ENCODE measurements at regions not wholly inside any gene's neighbourhood (a gene's known extent, or its start where the extent isn't known, plus 50 kb on each side); places are given as distances from the start of the nearest gene placed in this dataset.

- CTCF ChIA-PET (ENCODE audit: partially characterized antibody), result interaction anchor here (0.7 to 2.1 kb wide), 4 partner anchors 12 to 183 kb away, joined by 3 to 8 read pairs (median 6); no protein-coding TSS in a partner anchor
- H3K9ac ChIP-seq (replicated peaks in 1 of 4; ENCODE audit: extremely low read depth in 1 of 4, low read depth in 3 of 4, low read length in 3 of 4), result no peak overlapping the region
- H3K4ac ChIP-seq (replicated peaks; ENCODE audit: insufficient read length, low read depth, low read length), result no peak overlapping the region
- no peak overlapping the region for H4K8ac ChIP-seq (ENCODE audit: extremely low read depth, insufficient read depth, low read length)
- H3K18ac ChIP-seq (ENCODE audit: extremely low read depth, low read length), result no peak overlapping the region
- H3K9me3 ChIP-seq (ENCODE audit: insufficient read depth in 2 of 2, low read depth in 1 of 2, low read length in 1 of 2), result no peaks in the 10 kb centered on the region
- H3K27me3 ChIP-seq (replicated peaks in 1 of 4; ENCODE audit: control insufficient read depth in 3 of 4, extremely low read depth in 1 of 4, insufficient read depth in 3 of 4, low read length in 3 of 4), result no peaks in the 10 kb centered on the region
- H3K56ac ChIP-seq (replicated peaks; ENCODE audit: insufficient read length, low read depth, low read length), result no peak overlapping the region
- H3K36me3 ChIP-seq (ENCODE audit: control insufficient read depth in 2 of 4, insufficient read depth in 4 of 4, low read length in 3 of 4), result no peaks in the 10 kb centered on the region
- DNase-seq (ENCODE audit: low read depth in 1 of 2, low spot score in 2 of 2) (no peak), FAIRE-seq (no peak)
- H4K5ac ChIP-seq (ENCODE audit: insufficient read length, low read depth, low read length), result no peak overlapping the region
- no peak overlapping the region for H3K4me3 ChIP-seq (ENCODE audit: extremely low read depth in 1 of 4, insufficient read depth in 2 of 4, low read depth in 3 of 4, low read length in 4 of 4)
- no peak overlapping the region for H2AFZ ChIP-seq (ENCODE audit: low read length)
- no peak overlapping the region for H2AK5ac ChIP-seq (ENCODE audit: low read depth, low read length)
- no peak overlapping the region for H2BK120ac ChIP-seq (replicated peaks; ENCODE audit: low read depth, low read length)
- no peak overlapping the region for H3K23ac ChIP-seq (ENCODE audit: insufficient read length)
- no peaks in the 10 kb centered on the region for H3K79me2 ChIP-seq (ENCODE audit: control insufficient read depth in 1 of 2, insufficient read depth in 2 of 2, low read length in 2 of 2)
- H2BK20ac ChIP-seq (ENCODE audit: low read length), result no peak overlapping the region
- no peak overlapping the region for H2BK5ac ChIP-seq (ENCODE audit: low read depth, low read length)
- H4K91ac ChIP-seq (replicated peaks; ENCODE audit: insufficient read length, low read length), result no peak overlapping the region
- POLR2A ChIA-PET (ENCODE audit: partially characterized antibody), result no interaction called here
- H3K14ac ChIP-seq (ENCODE audit: insufficient read length), result no peak overlapping the region
- H3K79me1 ChIP-seq (ENCODE audit: low read depth, low read length), result no peaks in the 10 kb centered on the region
- H2BK15ac ChIP-seq (ENCODE audit: low read length), result no peak overlapping the region
- no peak overlapping the region for H2BK12ac ChIP-seq (ENCODE audit: low read depth, low read length)
- H3K23me2 ChIP-seq (ENCODE audit: low read depth, low read length), result no peaks in the 10 kb centered on the region; the same call in 1 of the 2 replicates
- H3K27ac ChIP-seq (ENCODE audit: low read depth, low read length), result no peak overlapping the region
- no peaks in the 10 kb centered on the region for H4K20me1 ChIP-seq (replicated peaks in 1 of 2; ENCODE audit: control insufficient read depth in 1 of 2, insufficient read depth in 2 of 2, low read length in 2 of 2)
- H3K4me1 ChIP-seq (replicated peaks in 1 of 4; ENCODE audit: control insufficient read depth in 3 of 4, insufficient read depth in 4 of 4, low read length in 3 of 4), result peaks cover 0 to 6% (median 0%) of the 10 kb centered on the region in 4 experiments; a peak in 2 of 7 replicates
- no peak overlapping the region for H3K4me2 ChIP-seq (ENCODE audit: insufficient read depth in 1 of 2, low read depth in 2 of 2, low read length in 2 of 2)
- WGBS, 2 experiments (ENCODE audit: extremely low coverage in 1 of 2, insufficient coverage in 1 of 2, insufficient read length in 1 of 2, insufficient replicate concordance in 2 of 2, low coverage in 1 of 2, low lambda C conversion rate in 2 of 2, missing lambda C conversion rate in 1 of 2), result 83% methylated on average over 3 of the region's 3 CpGs; no CpG with 5 or more reads in 1 of the 2 experiments
- TF ChIP-seq RBBP5 (IDR thresholded peaks at IDR 0.05; ENCODE audit: borderline replicate concordance, low read depth, low read length), result no peak
- TF ChIP-seq POLR2A (IDR thresholded peaks at IDR 0.05; ENCODE audit: control extremely low read depth in 1 of 2, low read depth in 2 of 2, low read length in 2 of 2), result no peak
- TF ChIP-seq ATF2 (IDR thresholded peaks at IDR 0.05; ENCODE audit: low read length), result no peak
- TF ChIP-seq TBP (IDR thresholded peaks at IDR 0.05; ENCODE audit: low read depth, low read length), result no peak
- no peak for TF ChIP-seq EP300 (IDR thresholded peaks at IDR 0.05; ENCODE audit: borderline replicate concordance in 1 of 2, low read depth in 2 of 2, low read length in 2 of 2)
- no peak for TF ChIP-seq CBX5 (IDR thresholded peaks at IDR 0.05; ENCODE audit: low read depth, low read length)
- TF ChIP-seq SIRT6 (IDR thresholded peaks at IDR 0.05; ENCODE audit: low read length), result no peak
- no peak for TF ChIP-seq BACH1 (IDR thresholded peaks at IDR 0.05; ENCODE audit: low read length)
- no peak for TF ChIP-seq POLR2AphosphoS5 (IDR thresholded peaks at IDR 0.05; ENCODE audit: low read depth, low read length)
- no peak for TF ChIP-seq TCF12 (IDR thresholded peaks at IDR 0.05; ENCODE audit: low read depth, low read length)
- TF ChIP-seq EGR1 (IDR thresholded peaks at IDR 0.05; ENCODE audit: borderline replicate concordance, low read depth, low read length), result no peak
- no peak for TF ChIP-seq ATF3 (IDR thresholded peaks at IDR 0.05; ENCODE audit: insufficient read depth, low read depth, low read length)
- TF ChIP-seq JUND (IDR thresholded peaks at IDR 0.05; ENCODE audit: low read length), result no peak
These were observed 53.5 kb upstream of the FRMD4A start for GRCh38 chr10:14384116-14384730.

All from H1 (cell line).